Stimulated activated CD4-positive, alpha-beta T cell treated with anti-CD3 and anti-CD28 coated beads, Interleukin-1b, Interleukin-23, amount 100 ng/mL, for 4 hours (primary cell): ENCODE measurements at regions not wholly inside any gene's neighbourhood (a gene's known extent, or its start where the extent isn't known, plus 50 kb on each side); places are given as distances from the start of the nearest gene placed in this dataset.
"Not testable (repeated sequence)": the region's sequence is repeated elsewhere in the genome, so short reads cannot be mapped to it uniquely, and the experiment has no call there.

Experiments used
- DNase-seq, 2 donors: peaks; one replicate each; pipeline ENCODE4 v3.0.0-alpha.2; 2020; ENCODE audit warnings: low read depth in 2 of 2

- DNase-seq, result no peak
Measured at GRCh38 chrX:3938587-3938986, 225.1 kb upstream of the PRKX start.

- not testable (repeated sequence) for DNase-seq
Measured at GRCh38 chrX:3935196-3935595, 221.7 kb upstream of the PRKX start.

DNA sequence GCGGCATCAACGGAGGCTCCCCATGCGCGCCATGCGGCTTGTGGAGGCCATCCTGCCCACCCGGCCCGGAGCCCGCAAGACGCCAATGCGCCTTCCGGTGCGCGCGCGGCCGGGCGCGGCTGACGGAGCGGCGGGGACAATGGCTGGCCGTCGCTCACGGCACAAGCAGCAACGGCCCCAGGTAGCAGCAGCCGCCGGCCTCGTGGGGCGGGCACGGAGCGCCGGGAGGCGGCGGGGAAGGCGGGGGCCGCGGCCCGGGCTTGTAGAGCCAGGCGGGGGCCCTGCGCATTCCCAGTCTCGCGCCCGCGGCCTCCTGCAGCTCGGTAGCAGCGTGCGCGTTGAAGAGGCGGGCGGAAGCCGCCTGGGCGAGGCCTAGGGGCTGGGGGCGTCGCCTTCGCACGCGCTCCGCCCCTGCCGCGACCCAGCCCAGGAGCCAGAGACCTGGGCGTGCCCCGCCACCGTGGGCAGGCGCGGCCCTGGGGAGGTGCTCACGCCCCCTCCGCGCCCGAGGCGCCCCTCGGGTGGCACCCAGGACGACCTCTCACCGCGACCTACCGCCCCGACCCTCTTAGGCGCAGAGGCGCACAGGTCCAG, 207.1 kb upstream of the PRKX start:
- DNase-seq, result not testable (repeated sequence)

DNA sequence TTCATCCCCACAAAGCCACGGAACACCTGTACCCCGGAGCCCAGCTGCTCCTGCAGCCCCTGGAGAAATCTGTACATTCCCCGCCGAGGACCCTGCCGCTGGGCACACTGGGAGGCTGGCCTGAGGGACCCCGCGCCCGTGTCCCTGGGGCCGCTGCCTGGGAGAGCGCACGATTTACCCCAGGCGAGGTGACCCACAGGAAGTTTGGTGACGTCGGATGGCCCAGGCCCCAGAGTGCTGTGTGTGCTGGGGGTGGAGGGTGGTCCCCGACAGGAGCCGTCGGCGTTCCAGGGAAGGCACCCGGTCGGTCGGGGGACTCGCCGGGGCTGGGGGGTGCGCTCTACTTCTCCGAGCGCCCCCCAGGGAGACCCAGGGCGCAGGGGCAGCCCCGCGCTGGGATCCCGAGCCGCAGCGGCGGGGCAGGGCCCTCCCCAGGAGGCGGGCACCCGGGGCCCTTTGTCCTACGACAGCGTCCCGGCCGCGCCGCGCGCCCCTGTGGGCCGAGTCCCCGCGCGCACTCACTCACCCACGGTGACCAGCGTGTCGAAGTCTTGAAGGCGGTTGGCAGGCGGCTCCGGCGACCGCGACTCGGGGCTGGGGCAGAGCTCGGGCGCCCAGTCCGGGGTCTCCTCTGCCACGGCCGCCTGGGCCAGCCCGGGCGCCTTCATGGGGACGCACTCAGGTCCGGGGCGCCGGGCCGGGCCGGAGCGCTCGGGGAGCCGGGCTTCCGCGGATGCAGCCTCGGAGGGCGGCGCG, 206.4 kb upstream of the PRKX start:
- DNase-seq, result not testable (repeated sequence)

DNA sequence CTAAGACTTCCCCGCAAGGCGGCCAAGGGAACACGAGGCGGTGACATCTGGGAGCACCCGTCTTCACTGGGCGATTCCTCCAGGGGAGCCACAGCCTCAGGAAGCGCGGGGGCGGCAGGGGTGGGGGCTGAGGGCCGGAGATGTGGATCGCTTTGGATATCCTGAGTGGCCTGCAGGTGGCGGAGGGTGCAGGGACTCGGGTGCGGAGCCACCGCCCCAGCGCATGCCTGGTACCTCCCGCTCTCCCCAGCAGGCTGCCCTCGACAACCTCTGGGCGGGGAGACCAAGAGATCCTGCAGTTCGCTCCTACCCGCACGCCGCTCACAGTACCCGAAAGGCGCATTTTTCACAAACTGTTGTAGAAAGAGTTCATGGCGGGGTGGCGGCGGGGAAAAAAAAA, 201.4 kb upstream of the PRKX start:
- DNase-seq, result not testable (repeated sequence)

- DNase-seq, result not testable (repeated sequence)
Measured at GRCh38 chrX:3914059-3914458, 200.6 kb upstream of the PRKX start.

GRCh38 chrX:3911012-3911411, 197.6 kb upstream of the PRKX start:
- not testable (repeated sequence) for DNase-seq

DNA sequence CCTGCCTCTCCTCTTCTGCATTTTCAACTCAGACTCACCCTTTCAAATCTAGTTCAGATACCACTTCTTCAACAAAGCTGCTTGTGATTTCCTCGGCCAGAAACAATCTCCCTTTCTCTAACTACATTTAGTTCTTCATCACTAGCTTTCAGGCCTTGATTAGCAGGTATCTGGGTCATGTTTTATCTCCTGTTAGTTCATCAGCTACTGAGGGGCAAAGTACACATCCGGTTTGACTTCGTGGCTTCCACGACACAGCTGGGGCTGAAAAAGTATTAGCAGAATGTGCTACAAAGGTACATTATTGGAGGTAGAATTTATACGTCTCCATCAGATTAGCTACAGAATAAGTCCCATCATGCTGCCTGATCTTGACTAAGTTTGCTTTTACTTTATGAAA, 197.2 kb upstream of the PRKX start:
- not testable (repeated sequence) for DNase-seq

- DNase-seq, result not testable (repeated sequence)
Measured at GRCh38 chrX:3905522-3906258, 192.2 kb upstream of the PRKX start.

DNA sequence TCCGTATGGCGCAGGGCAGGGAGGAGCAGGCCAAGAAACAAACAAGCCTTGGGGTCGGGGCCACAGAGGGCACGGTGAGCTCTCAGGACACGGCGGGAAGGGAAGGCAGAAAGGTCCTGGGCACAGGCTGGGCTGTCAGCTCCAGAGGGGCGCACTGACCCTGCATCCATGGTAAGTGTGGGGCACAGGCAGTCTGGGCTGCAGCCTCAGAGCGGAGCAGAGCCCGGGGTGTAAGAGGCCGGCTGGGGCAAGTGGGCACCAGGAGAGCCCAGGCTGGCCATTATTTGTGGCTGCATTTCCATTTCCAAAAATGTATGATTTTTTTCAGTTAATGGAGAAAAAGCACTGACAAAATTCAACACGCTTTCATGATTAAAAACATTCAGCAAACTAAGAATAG, 188.8 kb upstream of the PRKX start:
- not testable (repeated sequence) for DNase-seq

DNA sequence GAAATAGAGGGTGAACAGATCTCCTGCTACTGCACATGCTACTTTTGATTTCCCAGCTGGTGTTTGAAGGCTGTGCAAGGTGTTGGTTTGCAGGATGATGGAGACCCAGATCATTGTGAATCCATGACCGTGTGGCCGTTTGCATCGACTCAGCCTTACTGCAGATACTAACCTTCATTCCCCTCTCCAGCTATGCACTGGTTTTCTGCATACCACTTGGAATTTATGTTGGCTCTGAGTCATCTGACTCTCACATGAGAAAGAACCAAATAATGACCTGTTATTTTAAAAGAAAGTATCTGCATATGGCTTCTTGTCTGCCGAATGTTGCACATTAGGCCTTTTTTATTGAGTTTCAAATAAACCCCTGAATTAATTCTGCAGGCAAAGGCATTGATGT, 183.3 kb upstream of the PRKX start:
- DNase-seq, result not testable (repeated sequence)

DNA sequence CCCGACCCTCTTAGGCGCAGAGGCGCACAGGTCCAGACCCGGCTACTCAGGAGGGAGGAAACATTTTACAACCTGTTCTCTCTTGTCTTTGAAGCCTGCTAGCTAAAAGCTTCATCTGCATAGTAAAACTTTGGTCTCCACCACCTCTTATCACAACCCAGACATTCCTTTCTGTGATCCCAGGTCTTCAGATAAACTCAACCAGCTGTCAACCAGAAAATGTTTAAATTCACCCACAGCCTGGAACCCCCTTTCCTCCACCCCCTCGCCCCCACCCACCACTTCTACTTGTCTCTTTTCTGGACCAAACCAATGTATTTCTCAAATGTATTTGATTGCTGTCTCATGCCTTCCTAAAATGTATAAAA, 169.1 kb upstream of the PRKX start:
- DNase-seq, result not testable (repeated sequence)

- DNase-seq, result not testable (repeated sequence)
Measured at GRCh38 chrX:3881898-3882552, 168.6 kb upstream of the PRKX start.

DNA sequence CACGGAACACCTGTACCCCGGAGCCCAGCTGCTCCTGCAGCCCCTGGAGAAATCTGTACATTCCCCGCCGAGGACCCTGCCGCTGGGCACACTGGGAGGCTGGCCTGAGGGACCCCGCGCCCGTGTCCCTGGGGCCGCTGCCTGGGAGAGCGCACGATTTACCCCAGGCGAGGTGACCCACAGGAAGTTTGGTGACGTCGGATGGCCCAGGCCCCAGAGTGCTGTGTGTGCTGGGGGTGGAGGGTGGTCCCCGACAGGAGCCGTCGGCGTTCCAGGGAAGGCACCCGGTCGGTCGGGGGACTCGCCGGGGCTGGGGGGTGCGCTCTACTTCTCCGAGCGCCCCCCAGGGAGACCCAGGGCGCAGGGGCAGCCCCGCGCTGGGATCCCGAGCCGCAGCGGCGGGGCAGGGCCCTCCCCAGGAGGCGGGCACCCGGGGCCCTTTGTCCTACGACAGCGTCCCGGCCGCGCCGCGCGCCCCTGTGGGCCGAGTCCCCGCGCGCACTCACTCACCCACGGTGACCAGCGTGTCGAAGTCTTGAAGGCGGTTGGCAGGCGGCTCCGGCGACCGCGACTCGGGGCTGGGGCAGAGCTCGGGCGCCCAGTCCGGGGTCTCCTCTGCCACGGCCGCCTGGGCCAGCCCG, 167.9 kb upstream of the PRKX start:
- DNase-seq, result not testable (repeated sequence)

- not testable (repeated sequence) for DNase-seq
Measured at GRCh38 chrX:3876393-3876792, 162.9 kb upstream of the PRKX start.

GRCh38 chrX:3875638-3876037, 162.2 kb upstream of the PRKX start:
- DNase-seq, result not testable (repeated sequence)

DNA sequence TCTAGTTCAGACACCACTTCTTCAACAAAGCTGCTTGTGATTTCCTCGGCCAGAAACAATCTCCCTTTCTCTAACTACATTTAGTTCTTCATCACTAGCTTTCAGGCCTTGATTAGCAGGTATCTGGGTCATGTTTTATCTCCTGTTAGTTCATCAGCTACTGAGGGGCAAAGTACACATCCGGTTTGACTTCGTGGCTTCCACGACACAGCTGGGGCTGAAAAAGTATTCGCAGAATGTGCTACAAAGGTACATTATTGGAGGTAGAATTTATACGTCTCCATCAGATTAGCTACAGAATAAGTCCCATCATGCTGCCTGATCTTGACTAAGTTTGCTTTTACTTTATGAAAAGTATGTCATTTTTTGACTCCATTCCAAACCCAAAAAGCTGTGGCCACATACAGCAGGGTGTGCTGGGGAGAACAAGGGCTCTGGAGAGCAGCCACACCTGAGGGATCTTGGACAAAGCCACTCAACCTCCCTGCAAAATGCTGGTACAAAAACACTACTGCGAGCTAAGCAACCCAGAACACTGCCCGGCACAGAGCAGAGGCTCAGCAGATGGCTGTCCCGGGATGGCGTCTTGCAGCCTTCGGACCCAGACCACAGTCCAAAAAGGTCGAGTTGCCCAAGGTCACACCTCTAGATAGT, 158.9 kb upstream of the PRKX start:
- DNase-seq, result not testable (repeated sequence)

GRCh38 chrX:3867067-3867831, 153.8 kb upstream of the PRKX start:
- DNase-seq, result not testable (repeated sequence)

- not testable (repeated sequence) for DNase-seq
Measured at GRCh38 chrX:3858332-3858731, 144.9 kb upstream of the PRKX start.

- not testable (repeated sequence) for DNase-seq
Measured at GRCh38 chrX:3843522-3844145, 130.2 kb upstream of the PRKX start.
